TTC549 (cell line): ENCODE measurements at regions not wholly inside any gene's neighbourhood (a gene's known extent, or its start where the extent isn't known, plus 50 kb on each side); places are given as distances from the start of the nearest gene placed in this dataset.
"Not testable (repeated sequence)": the region's sequence is repeated elsewhere in the genome, so short reads cannot be mapped to it uniquely, and the experiment has no call there.

Experiments used
- FAIRE-seq: peaks from 2 replicates; lab custom pipeline; 2012; peaks lifted over from hg19 to GRCh38; lab: Jason Lieb, UNC

- FAIRE-seq: no peak
These were observed 141.4 kb downstream of the KCNRG start for GRCh38 chr13:50156561-50157127.

GRCh38 chr13:50158385-50159165 is 143.3 kb downstream of the KCNRG start:
- no peak for FAIRE-seq

DNA sequence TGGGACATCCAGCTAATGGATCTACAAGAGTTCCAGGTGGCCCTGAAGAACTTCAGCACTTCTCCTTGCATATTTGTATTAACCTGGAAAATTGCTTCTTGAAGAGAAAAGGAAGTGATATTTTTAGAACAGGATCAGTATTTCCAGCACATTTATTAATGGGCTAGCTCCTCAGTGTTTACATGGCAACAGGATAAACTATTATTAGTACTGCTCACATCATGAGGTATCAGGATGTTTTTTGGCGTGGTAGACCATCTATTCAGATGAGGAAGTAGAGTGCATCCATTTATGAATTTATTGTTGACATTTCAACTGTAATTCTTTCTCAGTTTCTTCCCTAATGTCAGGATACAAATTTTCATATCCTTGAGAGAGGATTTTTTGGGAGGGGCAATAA is 144.4 kb downstream of the KCNRG start:
- no peak for FAIRE-seq

DNA sequence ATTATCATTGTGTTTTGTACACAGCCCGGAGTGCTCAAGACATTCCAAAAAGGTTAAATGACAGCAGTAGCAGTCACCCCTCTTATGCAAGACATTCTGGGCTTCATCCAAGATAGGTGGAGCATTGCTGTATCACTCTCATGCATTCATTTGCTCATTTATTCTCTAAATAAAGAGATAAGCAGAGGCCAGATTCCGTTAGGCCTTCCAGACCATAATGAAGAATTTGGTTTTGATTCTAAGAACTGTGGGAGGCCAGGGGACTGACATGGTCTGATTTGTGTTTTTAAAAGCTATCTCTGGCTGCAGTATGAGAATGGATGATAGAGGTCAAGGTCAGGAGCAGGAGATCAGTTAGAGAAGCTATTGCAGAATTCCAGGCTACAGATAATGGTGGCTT is 145.8 kb downstream of the KCNRG start:
- FAIRE-seq: no peak

DNA sequence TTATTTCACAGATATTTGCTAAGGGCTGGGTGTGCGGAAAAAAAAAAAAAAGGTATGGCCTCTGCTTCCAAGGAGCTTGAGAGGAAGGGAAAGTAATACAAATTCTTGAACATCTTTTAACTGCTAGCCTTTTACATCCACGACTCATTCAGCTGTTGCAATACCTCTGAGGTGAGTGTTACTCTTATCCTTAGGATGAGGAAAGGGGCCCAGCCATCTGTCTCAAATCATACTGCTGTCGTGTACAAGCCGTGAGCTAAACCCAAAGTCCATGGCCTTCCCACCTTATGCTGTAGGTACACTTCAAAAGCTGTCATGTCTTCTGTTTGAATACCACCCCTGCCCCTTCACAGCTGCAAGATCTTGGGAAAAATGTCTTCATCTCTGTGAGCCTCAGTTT is 146.8 kb downstream of the KCNRG start:
- FAIRE-seq: no peak

DNA sequence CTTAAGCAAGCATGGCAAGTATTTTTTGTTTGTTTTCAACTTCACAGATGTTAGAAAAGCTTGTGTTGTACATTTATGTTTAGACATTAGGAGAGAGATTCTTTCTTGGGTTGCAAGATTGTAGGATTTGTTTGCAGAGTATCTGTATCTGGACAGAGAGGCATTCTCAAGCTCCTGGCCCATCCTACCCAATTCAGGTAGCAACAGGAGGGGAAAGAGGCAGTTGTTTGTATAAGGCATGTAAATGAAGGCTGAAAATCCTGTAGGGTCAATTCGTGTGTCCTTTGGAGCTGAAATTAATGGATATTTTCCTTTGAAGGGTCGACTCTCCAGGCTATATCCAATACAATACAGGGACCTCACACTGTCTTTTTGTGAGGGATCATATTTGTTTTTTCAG is 147.3 kb downstream of the KCNRG start:
- FAIRE-seq: no peak

DNA sequence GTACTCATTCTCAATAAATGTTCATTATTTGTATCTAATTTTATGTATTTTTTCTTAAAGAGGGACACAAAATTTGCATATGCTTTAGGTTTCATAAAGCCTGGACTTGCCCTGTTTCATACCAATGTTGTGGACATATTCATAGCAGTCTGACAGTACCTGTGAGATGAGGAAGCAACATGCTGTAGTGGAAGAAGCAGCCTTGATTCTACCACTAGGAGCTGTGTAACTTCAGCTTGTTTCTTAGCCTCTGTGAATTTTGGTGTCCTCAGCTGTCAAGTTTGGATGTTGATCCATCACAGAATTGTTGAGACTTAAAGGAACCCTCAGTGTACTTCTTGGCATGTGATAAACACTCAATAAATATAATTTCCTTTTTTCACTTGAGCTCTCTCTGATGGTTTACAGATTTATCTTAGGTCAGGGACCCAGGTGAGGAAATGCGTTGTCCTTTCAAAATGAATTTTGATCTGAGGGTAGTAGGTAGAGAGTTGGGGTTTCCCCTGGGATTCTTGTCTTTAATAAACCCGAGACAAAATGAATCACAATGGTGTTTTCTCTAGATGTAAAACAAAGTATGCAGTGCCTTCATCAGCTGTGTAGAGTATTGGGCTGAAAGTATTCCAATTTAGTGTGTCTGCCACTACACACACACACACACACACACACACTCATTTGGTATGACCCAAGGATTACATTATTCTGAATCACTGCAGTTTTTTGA is 152.1 kb downstream of the KCNRG start:
- no peak for FAIRE-seq

DNA sequence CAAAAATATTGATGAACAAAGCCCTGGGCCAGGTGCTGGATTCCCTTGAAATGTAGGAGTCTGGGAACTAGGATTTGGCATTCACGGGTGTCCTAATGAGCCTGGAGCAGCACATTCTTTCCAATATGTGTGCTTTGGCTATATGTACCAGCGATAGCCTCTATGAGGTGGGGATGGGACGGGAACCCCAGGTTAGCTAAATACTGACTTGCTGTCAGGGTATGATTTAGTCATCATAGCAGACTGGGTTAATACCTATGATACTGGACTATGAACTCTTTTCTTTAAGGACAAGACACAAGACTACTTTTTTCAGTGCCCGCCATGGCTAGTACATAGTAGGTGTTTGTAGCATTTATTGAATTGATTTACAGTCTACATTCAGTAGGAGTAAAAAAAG is 152.7 kb downstream of the KCNRG start:
- FAIRE-seq: no peak

GRCh38 chr13:50168786-50169185 is 153.5 kb downstream of the KCNRG start:
- FAIRE-seq: no peak

GRCh38 chr13:50170447-50171037 is 155.3 kb downstream of the KCNRG start:
- no peak for FAIRE-seq

DNA sequence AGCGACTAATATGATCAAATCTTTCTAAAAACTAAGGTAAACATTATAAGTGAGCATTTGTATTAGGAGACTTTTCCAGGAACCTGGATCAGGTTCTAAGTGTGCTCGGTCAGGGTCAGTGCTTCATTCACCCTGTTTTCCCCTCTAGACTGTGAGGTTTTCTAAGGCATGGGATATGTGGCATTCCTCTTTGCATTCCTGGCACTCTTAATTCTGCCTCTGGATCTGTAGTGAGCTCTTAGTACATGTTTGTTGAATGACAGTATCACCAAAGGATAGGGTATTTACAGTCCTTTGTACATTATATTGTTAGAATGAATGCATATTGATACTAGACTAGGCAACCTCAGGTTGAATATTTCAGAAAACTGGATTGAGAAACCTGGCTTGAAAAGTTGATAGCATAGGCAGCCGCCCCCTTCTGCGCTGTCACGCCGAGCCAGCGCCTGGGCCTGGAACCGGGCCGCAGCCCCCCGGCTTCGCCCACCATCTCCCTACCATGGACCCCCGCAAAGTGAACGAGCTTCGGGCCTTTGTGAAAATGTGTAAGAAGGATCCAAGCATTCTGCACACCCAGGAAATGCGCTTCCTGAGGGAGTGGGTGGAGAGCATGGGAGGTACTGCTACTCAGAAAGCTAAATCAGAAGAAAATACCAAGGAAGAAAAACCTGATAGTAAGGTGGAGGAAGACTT is 156.5 kb downstream of the KCNRG start:
- FAIRE-seq: no peak

DNA sequence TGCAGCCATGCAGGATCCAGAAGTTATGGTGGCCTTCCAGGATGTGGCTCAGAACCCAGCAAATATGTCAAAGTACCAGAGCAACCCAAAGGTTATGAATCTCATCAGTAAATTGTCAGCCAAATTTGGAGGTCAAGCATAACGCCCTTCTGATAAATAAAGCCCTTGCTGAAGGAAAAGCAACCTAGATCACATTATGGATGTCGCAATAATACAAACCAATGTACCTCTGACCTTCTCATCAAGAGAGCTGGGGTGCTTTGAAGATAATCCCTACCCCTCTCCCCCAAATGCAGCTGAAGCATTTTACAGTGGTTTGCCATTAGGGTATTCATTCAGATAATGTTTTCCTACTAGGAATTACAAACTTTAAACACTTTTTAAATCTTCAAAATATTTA is 157.8 kb downstream of the KCNRG start:
- not testable (repeated sequence) for FAIRE-seq

DNA sequence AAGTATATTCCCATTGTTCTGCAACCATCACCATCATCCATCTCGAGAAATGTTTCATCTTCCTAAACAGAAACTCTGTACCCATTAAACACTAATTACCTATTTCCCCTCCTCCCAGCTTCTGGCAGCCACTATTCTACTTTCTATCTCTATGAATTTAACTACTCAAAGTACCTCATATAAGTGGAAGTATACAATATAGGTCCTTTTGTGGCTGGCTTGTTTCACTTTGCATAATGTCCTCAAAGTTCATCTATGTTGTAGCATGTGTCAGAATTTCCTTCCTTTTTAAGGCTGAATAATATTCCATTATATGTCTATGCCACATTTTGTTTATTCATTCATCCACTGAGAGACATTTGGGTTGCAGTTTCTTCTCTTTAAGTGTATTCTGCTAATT is 159.4 kb downstream of the KCNRG start:
- FAIRE-seq: no peak

- no peak for FAIRE-seq
These were observed 164.7 kb downstream of the KCNRG start for GRCh38 chr13:50179977-50180376.

GRCh38 chr13:50185769-50186763 is 170.8 kb downstream of the KCNRG start:
- not testable (repeated sequence) for FAIRE-seq

DNA sequence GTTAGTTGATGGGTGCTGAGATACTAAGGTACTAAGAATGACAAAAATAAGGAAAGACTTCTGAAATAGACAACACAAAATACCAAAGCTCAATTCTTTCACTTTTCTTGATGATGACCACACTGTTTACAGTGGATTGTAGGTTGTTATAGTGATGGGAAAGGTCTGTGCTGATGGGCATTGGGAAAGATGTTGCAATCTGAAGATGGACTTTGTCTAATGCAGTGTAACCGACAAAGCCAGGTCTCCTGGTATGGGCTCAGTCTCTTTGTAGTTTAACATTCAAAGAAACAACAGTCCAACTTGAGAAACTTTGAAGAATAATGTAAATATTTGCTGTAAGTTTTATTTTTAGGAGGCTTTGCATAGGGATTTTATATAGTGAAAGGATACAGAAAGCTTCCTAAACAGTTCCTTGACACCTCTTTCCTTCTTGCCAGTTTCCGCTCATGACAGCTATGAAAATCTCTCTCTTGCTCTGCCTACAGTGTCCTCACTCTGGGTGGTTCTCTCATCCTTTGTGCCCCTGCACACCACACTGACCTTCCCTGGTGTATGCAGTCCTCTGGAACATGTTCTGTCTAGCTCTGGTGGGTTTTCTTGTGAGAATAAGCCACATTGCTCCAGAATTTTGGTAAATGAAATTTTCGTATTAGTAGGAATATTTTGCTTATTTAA is 172.2 kb downstream of the KCNRG start:
- no peak for FAIRE-seq

DNA sequence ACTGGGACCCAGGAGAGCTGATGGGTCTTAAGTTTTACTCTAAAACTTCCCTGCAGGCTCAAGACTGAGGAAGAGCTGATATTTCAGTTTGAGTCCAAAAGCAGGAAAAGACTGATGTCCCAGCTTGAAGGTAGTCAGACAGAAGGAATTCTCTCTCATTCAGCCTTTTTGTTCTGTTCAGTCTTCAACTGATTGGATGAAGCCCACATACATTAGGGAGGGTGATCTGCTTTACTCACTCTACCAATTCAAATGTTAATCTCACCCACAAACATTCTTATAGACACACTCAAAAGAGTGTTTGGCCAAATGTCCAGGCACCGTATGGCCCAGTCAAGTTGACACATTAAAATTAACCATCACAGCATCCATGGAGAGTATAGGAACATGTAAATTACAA is 173.5 kb downstream of the KCNRG start:
- FAIRE-seq: no peak

- no peak for FAIRE-seq
These were observed 174.2 kb downstream of the KCNRG start for GRCh38 chr13:50189450-50189849.

- no peak for FAIRE-seq
These were observed 175.8 kb downstream of the KCNRG start for GRCh38 chr13:50191004-50191403.

- FAIRE-seq: no peak
These were observed 177.1 kb downstream of the KCNRG start for GRCh38 chr13:50192272-50192813.
